ENCODE measurements at regions not wholly inside any gene's neighbourhood (a gene's known extent, or its start where the extent isn't known, plus 50 kb on each side); places are given as distances from the start of the nearest gene placed in this dataset.

DNA sequence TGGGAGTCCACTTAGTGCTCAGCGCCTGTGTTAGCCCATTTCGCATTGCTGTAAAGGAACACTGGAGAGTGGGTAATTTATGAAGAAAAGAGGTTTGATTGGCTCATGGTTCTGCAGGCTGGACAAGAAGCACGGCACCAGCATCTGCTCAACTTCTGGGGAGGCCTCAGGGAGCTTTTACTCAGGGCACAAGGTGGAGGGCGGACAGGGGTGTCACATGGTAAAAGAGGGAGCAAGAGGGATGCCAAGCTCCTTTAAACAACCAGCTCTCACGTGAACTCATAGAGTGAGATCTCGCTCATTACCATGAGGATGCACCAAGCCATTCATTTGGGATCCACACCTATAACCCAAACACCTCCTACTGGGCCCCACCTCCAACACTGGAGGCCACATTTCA is 181.4 kb upstream of the TLE3 start:
- peak in 1 of 2 donors; percentile 12 for DNase-seq (ENCODE audit: low spot score in 2 of 2)
- TF ChIP-seq POLR2A (IDR thresholded peaks at IDR 0.05) (no peak), POLR2AphosphoS5 (IDR thresholded peaks at IDR 0.05) (no peak)
- TF ChIP-seq, protein P1, sequence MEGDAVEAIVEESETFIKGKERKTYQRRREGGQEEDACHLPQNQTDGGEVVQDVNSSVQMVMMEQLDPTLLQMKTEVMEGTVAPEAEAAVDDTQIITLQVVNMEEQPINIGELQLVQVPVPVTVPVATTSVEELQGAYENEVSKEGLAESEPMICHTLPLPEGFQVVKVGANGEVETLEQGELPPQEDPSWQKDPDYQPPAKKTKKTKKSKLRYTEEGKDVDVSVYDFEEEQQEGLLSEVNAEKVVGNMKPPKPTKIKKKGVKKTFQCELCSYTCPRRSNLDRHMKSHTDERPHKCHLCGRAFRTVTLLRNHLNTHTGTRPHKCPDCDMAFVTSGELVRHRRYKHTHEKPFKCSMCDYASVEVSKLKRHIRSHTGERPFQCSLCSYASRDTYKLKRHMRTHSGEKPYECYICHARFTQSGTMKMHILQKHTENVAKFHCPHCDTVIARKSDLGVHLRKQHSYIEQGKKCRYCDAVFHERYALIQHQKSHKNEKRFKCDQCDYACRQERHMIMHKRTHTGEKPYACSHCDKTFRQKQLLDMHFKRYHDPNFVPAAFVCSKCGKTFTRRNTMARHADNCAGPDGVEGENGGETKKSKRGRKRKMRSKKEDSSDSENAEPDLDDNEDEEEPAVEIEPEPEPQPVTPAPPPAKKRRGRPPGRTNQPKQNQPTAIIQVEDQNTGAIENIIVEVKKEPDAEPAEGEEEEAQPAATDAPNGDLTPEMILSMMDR (IDR thresholded peaks at IDR 0.05), result no peak
- intact Hi-C loops (cut with DNase I; ENCODE audit: low total_unique reads), result loop anchor here (10.0 kb wide), 1 partner anchor 794 kb away; no protein-coding TSS in a partner anchor
- Histone ChIP-seq H3K4me3 (no peak overlapping the region), H3K4me1 (no peaks in the 10 kb centered on the region), H3K27ac (no peak overlapping the region), H3K36me3 (no peaks in the 10 kb centered on the region), H3K27me3 (no peaks in the 10 kb centered on the region), H3K9me3 (no peaks in the 10 kb centered on the region)

DNA sequence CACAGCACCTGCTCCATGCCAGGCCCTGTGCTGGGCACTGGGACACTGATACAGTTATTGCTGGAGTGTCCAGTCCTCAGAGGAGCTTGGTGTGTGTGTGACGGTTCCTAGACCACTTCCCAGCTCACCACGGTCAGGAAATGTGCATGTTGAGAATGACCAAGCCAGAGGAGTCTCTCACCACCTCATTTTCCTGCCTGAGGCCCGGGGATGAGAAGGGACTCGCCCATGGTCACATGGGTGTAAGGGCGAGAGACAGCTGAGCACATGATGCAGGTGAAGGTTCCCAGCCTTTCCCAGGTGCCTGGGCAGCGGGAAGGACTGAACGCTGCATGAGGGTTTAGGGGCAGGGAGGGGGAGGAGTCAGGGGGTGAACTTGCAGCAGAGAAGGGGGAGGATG is 180.9 kb upstream of the TLE3 start:
- intact Hi-C loops (cut with DNase I; ENCODE audit: low total_unique reads), result loop anchor here (10.0 kb wide), 1 partner anchor 794 kb away; no protein-coding TSS in a partner anchor
- DNase-seq (ENCODE audit: low spot score in 2 of 2), result peak in 1 of 2 donors; percentile 34
- Histone ChIP-seq H3K27ac (no peak overlapping the region), H3K9me3 (no peaks in the 10 kb centered on the region), H3K36me3 (no peaks in the 10 kb centered on the region), H3K4me3 (no peak overlapping the region), H3K27me3 (no peaks in the 10 kb centered on the region), H3K4me1 (no peaks in the 10 kb centered on the region)
- TF ChIP-seq POLR2A (IDR thresholded peaks at IDR 0.05) (no peak), POLR2AphosphoS5 (IDR thresholded peaks at IDR 0.05) (no peak)
- TF ChIP-seq, protein P1 (IDR thresholded peaks at IDR 0.05), result no peak

DNA sequence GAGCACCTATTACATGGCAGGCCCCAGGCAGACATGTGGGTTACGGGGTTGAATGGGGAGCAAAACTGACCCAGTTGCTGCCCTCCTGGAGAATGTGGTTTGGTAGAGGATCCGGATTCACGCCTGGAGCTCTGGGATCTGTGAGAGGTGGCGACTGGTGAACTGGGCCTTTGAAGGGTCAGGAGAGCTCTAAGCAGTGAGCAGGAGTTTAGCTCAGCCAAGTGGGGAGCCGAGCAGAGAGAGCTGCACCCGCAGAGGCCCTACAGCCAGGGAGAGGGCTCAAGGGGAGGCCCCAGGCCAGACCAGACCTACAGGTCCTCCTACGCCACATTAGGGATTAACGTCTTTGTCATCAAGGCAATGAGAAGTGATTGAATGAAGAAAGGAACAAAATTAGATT is 179.8 kb upstream of the TLE3 start:
- TF ChIP-seq, protein P1 (IDR thresholded peaks at IDR 0.05), result no peak
- TF ChIP-seq POLR2A (IDR thresholded peaks at IDR 0.05), result no peak
- no peak for TF ChIP-seq POLR2AphosphoS5 (IDR thresholded peaks at IDR 0.05)
- DNase-seq (ENCODE audit: low spot score in 2 of 2), result peak in 1 of 2 donors; percentile 10
- H3K36me3 ChIP-seq, result no peaks in the 10 kb centered on the region
- H3K9me3 ChIP-seq, result no peaks in the 10 kb centered on the region
- intact Hi-C loops (cut with DNase I; ENCODE audit: low total_unique reads), result loop anchor here (10.0 kb wide), 1 partner anchor 793 kb away; no protein-coding TSS in a partner anchor
- no peaks in the 10 kb centered on the region for H3K4me1 ChIP-seq
- H3K27ac ChIP-seq, result no peak overlapping the region
- H3K4me3 ChIP-seq, result no peak overlapping the region
- no peaks in the 10 kb centered on the region for H3K27me3 ChIP-seq

DNA sequence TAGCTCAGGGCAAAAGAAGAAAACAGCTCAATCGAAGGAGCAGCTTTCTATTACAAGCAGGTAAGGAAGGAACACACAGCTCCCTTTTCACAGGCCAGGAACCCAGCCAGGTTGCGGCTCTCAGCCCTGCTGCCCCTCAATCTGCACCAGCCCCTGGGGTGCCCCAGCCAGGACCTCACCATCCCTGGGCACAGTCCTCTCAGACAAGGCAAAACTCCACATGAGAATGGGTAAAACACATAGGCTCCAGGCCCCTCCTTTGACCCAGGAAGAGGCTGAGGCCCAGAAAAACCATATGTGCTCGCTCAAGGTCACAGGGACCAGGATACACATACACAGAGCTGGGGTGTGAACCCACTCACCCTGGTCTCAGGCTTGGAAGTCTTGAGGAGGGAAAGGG is 178.7 kb upstream of the TLE3 start:
- TF ChIP-seq, protein P1 (IDR thresholded peaks at IDR 0.05), result no peak
- TF ChIP-seq POLR2A (IDR thresholded peaks at IDR 0.05), result no peak
- TF ChIP-seq POLR2AphosphoS5 (IDR thresholded peaks at IDR 0.05), result no peak
- H3K9me3 ChIP-seq, result no peaks in the 10 kb centered on the region
- intact Hi-C loops (cut with DNase I; ENCODE audit: low total_unique reads), result loop anchor here (10.0 kb wide), 1 partner anchor 792 kb away; no protein-coding TSS in a partner anchor
- H3K4me1 ChIP-seq, result no peaks in the 10 kb centered on the region
- peak overlapping the region in 1 of 2 donors; percentile 9 for H3K27ac ChIP-seq
- H3K4me3 ChIP-seq, result no peak overlapping the region
- no peaks in the 10 kb centered on the region for H3K36me3 ChIP-seq
- H3K27me3 ChIP-seq, result no peaks in the 10 kb centered on the region
- no peak for DNase-seq (ENCODE audit: low spot score in 2 of 2)

DNA sequence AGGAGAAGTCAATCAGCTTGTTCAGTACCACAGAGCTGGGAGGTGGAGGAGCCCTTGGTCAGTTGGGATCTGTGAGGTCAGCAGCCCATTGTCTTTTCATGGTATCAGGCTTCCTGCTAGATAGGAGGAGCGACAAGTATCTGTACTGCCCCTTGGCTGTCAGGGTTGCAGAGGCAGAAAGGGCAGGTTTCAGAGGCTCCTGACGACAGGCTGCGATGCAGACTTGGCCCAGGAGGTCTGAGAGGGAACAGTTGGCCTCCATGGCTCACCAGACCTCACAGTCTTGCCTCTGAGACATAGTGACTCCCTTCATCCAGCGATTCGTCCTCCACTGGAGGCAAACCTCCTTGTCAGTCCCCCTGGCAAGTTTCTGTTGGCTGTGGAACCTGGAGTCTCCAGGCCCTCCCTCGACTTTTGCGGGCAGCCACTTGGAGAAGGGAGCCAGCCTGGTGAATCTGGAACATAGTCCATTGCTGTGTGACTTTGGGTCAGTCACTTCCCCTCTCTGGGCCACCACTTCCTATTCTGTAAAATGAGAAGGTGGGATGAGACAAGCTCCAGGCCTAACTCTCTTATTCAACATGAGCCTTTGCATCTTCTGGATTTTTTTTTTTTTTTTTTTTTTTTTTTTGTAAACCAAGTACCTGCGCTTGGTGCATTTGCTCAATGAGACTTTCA is 177.9 kb upstream of the TLE3 start:
- no peak for DNase-seq (ENCODE audit: low spot score in 2 of 2)
- H3K27ac ChIP-seq, result no peak overlapping the region
- H3K4me3 ChIP-seq, result no peak overlapping the region
- TF ChIP-seq, protein P1 (IDR thresholded peaks at IDR 0.05), result no peak
- TF ChIP-seq POLR2AphosphoS5 (IDR thresholded peaks at IDR 0.05), result no peak
- no peak for TF ChIP-seq POLR2A (IDR thresholded peaks at IDR 0.05)
- H3K27me3 ChIP-seq, result no peaks in the 10 kb centered on the region
- H3K4me1 ChIP-seq, result peaks cover 0 to 5% of the 10 kb centered on the region in 2 donors
- no peaks in the 10 kb centered on the region for H3K9me3 ChIP-seq
- intact Hi-C loops (cut with DNase I; ENCODE audit: low total_unique reads), result loop anchor here (10.0 kb wide), 1 partner anchor 791 kb away; no protein-coding TSS in a partner anchor
- no peaks in the 10 kb centered on the region for H3K36me3 ChIP-seq
